ENCODE measurements at regions not wholly inside any gene's neighbourhood (a gene's known extent, or its start where the extent isn't known, plus 50 kb on each side); places are given as distances from the start of the nearest gene placed in this dataset.
"Not testable (repeated sequence)": the region's sequence is repeated elsewhere in the genome, so short reads cannot be mapped to it uniquely, and the experiment has no call there.

DNA sequence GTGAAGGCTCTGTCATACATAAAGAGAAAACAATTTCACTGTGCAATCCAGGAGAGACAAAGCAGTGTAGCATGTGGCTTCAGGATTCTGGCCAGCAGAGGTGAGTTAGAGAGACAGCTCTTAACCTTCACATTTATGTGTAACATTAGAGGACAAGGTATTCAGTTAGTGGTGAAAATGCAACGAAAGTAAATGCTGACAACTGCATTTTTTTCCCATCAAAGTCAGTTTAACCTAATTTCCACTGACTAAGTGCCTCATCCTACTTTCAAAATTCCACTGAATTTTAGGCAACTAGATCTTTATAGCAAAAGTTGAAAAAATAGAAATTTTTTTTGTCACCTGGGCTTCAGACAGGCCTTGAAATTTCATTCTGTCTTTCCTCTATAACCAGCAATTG lies 130.8 kb upstream of the LNX1 start:
- in situ Hi-C loops (cut with HindIII; ENCODE audit: low sequenced_read_pairs), result no loop called here

DNA sequence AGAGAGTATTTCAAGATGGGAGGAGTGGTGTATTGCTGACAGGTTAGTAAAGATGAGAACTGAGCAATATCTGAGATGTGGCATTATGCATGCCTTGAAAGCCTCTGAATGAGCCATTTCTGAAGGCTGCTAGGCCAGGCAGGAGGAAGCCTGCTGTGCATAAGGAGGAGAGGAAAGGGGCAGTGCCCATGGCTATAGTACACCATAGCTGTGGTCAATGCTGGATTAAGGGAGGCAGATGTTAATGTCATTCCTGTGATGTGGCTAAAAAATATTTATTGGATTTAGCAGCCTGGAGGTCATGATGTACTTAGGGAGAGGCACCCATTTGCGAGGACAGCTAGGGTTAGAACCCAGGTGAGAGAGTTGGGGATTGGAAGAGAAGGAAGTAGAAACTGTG lies 130.0 kb upstream of the LNX1 start:
- in situ Hi-C loops (cut with HindIII; ENCODE audit: low sequenced_read_pairs), result no loop called here

DNA sequence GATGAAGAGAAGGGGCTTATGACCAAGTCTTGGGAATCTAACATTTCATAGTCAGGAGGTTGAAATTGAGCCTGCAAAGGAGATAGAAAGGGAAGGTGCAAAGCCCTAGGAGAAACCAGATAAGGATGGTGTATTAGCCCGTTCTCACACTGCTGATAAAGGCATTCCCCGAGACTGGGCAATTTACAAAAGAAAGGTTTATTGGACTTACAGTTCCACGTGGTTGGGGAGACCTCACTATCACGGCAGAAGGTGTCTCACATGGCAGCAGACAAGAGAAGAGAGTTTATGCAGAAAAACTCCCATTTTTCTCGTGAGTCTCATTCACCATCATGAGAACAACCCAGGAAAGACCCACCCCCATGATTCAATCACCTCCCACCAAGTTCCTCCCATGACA lies 129.5 kb upstream of the LNX1 start:
- in situ Hi-C loops (cut with HindIII; ENCODE audit: low sequenced_read_pairs), result no loop called here

DNA sequence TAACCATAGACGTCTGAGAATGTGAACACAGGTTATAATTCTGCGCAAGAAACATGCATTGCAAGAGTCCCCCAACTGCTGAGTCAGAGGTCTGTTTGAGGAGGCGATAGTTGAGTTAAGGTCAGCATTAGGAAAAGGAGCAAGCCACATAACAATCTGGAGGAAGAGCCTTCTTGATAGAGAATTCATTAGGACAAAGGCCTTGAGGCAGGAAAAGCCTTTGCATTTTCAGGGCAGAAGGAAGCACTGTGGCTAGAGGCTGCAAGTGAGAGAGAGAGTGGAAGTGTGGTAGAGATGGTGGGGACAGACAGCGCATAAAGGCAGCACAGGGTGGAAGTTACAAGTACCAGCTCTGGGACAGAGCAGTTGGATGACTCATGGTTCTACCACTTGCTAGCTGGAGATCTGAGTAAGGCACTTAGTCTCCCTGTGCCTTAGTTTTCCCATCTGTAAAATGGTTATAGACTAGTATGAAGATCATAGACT lies 125.8 kb upstream of the LNX1 start:
- in situ Hi-C loops (cut with HindIII; ENCODE audit: low sequenced_read_pairs), result no loop called here

DNA sequence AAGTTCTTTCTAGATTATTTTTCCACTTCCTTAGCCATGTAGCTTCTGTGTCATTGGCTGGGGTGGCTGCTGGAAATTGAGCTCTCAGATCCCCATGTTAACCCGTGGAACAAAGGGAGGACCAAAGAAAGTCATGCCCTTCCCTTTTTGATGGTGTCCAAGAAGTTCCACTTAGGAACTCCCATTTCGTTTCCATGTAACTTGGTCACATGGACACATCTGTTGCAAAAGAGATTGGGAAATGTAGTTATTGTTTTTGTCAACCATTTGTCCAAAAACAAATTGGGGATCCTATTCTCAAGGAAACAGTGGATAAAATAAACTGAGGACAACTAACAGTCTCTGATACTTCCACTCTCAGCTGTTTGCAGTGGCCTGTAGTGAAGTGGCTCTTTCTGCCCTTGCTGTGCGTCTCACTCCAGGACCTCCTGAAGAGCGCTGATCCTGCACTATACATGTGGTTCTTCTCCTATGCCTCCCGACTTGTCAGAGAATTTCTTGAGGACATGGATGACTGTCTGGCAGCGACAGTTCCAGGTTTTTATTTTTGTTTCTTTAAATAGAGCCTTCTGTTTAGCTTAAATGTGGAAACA lies 125.3 kb upstream of the LNX1 start:
- in situ Hi-C loops (cut with HindIII; ENCODE audit: low sequenced_read_pairs), result no loop called here

DNA sequence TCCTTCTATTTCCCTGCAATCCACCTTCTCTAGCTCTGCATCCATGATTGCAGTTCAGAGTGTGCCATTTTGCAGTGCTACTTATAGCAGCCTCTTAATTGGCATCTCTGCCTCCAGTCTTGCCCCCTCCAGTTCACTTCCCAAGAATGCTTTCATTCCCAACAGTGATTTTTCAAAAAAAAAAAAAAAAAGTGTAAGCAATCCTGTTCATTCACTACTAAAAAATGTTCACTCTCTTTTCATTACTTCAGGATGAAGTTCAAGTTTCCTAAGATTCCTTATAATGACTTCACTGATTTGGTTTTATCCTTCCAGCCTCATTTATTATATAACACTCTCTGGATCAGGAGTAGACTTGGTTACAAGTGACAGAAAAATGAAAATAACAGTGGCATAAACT lies 124.7 kb upstream of the LNX1 start:
- in situ Hi-C loops (cut with HindIII; ENCODE audit: low sequenced_read_pairs), result no loop called here

DNA sequence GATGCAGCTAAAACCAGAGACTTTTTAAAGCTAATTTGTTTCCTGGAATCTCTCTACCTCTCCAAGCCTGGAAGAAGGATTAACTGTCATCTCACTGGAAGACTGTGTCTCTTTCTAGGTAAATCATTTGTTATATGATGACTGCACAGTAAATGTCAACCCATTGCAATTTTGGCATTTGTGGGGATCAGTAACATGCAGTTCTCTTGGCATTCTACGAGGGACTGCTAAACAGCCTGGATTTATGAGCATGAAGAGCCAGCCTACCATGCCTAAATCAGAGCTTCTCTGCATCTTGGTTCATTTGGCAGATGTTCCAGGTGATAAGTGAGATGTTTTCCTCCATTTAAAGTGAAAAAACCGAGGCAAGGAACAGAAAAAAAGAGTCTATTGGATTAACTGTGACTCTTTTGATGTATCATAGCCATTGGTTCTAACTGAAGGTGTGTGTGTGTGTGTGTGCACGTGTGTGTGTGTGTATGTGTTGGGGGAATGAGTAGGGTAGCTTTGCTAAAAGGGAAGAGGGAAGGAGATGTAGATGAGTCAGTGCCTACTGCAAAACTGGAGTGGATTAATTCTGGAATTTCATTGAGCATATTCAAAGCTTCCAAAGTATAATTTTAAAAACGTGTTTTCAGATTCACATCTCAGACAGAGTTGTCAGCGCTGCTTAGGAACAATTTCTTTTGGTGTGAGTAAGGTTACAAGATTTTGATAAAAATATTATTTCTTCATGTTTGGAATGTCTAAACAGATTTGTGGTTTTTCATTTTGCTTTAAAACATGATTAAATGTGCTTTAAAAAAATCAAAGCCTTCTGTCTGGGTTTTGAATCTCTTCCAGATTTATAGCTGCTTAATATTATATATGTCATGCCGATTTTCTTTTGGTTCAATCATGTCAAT lies 123.2 kb upstream of the LNX1 start:
- in situ Hi-C loops (cut with HindIII; ENCODE audit: low sequenced_read_pairs), result no loop called here

DNA sequence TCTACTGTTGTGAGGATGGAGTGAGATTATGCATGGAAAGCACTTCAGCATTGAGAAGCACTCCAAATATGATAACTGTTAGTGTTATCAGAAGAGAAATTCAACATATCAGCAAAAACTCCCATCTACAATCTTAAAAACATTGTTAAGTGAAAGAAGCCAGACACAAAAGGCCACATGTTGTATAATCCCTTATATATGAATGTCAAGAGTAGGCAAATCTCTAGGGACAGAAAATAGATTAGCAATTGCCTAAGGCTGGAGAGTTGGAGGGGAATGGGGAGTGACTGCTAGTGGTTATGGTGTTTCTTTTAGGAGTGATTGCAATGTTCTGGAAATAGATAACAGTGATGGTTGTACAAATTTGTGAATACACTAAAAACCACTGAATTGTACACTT lies 122.5 kb upstream of the LNX1 start:
- in situ Hi-C loops (cut with HindIII; ENCODE audit: low sequenced_read_pairs), result no loop called here

DNA sequence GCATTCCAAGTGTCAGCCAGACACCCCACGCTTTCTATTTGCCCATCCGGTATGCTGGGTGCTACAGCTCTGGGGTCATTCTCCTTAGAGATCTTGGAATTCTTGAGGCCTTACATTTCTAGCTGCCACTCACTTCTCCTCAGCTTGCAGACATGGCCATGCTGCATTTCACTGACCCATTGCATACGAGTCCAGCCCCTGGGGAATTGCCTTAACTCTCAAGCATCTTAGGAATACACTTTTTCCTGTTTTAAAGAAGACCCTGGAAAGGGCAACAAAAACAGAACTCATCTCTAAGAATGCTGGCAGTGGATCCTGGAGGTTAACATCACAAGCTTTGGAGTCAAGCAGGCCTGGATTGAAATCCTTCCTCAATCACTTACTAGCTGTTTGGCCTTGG lies 122.0 kb upstream of the LNX1 start:
- in situ Hi-C loops (cut with HindIII; ENCODE audit: low sequenced_read_pairs), result no loop called here

DNA sequence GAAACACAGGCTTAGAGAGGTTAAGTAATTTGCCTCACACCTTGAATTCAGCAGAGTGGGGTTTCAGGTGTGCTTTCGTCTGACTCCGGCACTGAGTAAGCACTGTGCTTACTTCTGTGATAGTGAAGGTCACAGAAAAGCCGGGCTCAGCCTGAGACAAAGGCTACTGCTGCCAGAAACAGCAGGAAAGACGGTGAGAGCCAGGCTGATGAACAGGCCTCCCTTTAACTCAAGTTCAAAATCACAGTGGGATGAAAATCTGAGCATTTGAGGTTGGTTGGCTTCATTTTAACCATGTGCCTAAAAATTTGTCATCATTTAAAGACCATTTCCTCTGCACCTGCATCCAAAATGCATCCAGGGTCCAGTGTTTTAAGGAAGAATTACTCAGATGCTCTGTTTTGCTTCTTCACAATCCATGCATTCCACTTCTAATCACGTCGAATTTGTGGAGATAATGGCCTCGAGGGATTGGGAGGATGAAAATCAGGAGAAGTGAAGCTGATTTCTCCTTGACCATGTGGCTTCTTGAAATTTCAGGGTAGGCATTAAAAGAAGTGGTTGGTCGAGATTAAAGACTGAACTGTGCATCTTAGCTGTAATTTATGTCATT lies 121.2 kb upstream of the LNX1 start:
- in situ Hi-C loops (cut with HindIII; ENCODE audit: low sequenced_read_pairs), result no loop called here

DNA sequence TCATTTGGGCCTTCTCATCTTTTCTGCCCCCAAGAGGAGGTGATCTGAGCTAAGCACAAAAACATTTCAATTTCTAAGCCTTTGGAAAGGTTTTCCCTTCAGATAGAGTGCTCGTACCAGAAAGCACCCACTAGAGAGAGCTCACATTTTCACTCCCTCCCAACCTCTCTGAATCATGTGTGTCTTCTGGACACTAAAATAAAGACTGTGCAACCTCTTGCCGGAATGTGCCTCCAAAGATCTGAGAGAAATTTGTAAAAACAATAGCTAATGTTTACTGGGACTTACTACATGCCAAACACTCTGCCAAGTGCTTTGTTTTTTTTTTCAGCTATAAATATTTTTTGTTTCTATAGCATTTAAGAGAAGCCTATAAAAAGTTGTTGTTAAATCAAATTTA lies 120.6 kb upstream of the LNX1 start:
- in situ Hi-C loops (cut with HindIII; ENCODE audit: low sequenced_read_pairs), result no loop called here

DNA sequence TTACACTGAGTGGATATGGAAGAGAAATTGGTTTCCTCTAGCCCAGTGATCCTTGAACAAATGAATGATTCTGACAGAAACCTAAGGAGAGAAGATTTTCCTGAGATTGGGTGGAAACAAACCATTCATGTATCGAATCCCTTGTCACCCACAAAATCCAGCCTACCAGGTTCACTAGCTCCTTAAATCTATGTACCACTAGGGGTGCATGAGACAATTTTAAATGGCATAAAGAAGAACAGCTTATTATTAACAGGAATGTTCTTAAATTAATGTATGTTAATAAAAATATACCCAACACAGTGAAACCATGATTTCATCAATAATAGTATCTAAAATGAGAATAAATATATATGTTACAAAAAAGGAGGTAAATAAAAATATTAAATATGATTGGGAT lies 118.4 kb upstream of the LNX1 start:
- in situ Hi-C loops (cut with HindIII; ENCODE audit: low sequenced_read_pairs), result no loop called here

DNA sequence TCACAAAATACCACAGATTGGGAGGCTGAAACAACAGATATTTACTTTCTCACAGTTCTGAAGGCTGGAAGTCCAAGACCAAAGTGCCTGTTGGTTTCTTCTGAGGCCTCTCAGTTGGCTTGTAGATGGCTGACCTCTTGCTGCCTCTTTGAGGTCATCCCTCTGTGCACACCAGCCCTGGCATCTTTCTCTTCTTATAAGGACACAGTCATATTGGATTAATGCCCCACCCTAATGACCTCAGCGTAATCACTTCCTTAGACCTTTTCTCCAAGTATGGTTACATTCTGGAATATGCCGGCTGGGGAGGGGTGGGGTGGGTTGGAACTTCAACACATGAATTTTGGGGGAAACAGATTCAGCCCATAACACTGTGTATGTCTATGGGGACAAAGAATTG lies 116.2 kb upstream of the LNX1 start:
- in situ Hi-C loops (cut with HindIII; ENCODE audit: low sequenced_read_pairs), result no loop called here

DNA sequence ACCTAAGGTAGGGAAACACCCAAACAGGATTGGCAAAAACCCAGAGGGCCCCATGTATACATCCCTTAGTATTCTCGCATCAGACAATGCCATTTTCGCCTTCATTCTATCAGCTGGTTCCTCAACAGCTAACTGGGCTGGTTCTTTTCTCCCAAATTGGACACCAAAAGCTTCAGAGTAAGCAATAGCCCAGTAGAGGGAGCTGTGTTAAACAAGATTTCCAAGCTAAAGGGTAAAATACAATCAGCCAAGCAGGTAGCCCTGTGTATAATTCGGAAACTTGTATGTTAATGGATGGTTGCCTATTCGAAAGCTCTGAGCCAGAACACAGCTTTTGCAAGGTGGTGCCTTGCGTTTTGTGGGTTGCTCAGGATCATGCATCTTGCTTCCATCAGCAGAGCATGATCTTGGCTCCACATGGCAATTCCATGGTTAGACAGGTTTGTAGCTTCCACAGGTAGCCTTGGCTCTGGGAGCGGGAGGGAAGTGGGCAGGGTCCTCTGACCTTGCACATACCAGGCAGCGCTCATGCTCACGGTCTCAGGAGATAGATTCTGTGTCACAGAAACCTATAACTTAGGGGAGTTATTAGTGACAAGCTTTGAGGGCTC lies 115.2 kb upstream of the LNX1 start:
- in situ Hi-C loops (cut with HindIII; ENCODE audit: low sequenced_read_pairs), result no loop called here

DNA sequence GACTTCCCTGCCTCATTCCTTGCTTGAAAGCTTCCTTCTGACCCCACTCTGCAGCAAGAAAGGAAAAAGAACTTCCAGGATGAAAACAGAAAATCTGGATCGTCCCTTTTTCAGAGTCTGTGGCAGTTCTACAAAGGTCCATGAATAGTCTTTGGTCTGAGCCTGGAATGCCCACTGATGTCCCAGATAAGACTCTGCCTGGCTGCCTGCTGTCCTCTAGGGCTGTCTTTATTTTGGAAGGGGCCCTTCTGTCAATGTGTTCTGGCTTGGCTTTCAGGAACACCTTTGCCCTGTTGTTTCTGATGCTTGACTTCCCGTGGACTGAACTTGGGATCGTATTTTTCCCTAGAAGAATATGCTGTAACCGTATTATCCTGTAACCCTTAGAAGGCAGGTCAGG lies 114.7 kb upstream of the LNX1 start:
- in situ Hi-C loops (cut with HindIII; ENCODE audit: low sequenced_read_pairs), result no loop called here

DNA sequence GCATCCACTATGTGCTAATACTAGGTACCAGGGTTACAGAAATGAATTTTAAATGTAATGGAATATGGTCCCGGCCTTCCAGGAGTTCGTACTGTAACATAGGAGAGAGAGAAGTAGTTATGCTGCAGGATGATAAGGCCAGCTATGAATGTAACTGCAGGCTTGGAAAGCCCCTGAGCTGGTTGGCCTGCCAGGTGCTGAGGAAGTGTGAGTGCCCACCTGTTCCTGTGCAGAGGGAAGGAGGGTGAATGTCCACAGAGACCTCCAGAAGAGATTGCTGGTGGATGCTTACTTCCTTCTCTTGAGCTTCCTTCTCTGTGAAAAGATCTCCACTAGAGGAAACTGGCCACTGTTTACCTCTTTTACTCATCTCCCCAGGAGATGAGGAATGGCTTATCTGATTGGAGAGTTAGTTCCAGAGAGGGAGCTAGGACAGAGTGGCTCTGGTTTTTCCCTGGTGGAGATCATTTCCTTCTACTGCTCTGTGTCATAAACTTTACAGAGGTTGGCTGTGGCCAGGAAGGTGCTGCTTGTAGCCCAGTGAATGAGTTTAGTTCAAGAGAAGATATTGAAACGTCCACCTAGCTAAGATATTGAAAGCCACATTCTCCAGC lies 114.0 kb upstream of the LNX1 start:
- in situ Hi-C loops (cut with HindIII; ENCODE audit: low sequenced_read_pairs), result no loop called here

DNA sequence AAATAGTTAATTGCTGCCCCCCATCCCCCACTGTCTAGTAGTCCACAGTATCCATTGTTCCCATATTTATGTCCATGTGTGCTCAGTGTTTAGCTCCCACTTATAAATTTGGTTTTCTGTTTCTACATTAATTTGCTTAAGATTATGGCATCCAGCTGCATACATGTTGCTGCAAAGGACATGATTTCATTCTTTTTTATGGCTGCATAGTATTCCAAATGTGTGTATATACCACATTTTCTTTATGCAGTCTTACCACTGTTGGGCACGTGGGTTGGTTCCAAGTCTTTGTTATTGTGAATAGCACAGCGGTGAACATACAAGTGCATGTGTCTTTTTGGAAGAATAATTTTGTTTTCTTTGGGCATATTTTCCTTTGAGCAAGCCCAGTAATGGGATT lies 113.0 kb upstream of the LNX1 start:
- in situ Hi-C loops (cut with HindIII; ENCODE audit: low sequenced_read_pairs), result no loop called here

DNA sequence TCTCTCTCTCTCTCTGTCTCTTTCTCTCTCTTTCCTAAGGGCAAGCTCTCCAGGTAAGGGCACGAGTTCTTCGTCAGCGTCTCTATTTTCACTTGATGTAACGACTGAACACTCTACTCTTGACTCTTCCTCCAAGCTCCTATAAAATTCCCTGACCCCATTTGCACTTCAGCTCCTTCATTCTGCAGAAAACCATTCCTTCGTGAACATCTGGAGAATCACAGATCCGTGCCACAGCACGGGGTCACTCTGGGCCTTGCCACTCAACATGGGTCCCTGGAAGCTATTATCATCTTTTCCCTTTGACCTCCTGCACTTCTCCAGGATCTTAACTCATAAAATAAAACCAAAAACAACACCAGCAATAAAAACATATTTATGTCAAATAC lies 112.0 kb upstream of the LNX1 start:
- in situ Hi-C loops (cut with HindIII; ENCODE audit: low sequenced_read_pairs), result no loop called here

DNA sequence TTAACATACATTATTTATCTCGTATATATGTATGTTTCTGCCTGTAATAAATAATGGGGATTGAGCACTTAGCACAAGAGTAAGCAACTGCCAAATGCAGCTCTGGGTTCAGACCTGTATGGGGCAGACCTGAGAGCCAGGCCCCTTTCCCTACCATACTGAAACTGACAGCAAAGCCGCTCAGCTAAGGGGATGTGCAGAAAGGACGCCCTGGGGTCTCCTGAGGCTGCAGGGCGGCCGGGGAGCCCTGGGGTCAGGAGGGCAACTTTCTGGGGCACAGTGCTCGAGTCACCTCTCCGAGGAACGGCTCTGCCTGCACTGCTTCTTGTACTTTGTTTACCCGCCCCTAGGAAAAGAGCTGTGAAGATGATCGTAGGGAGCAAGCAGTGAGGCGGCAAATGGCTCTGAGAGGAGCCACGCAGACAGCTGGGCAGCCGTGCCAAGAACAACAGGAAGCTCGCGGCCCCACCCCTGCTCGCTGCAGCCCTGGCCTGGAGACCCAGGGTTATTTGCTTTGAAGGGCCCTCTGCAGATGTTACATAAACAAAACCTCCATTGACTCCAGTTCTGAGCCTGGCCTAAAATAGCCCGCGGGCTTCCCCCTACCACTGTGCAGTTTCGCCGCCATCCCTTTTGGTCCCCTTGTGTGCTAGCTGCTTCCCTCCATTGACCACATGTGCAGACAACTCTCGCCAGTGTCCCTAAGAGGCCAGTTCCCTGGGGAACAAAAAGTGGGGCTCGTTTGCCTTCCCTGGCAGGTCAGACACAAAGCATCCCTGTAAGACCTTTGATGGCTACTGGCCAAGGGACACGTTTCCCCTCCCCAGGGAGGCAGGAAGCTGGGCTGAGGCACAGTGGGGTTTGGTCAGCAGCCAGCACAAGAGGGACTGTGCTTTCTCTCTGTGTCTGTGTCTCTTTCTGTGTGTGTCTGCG lies 111.3 kb upstream of the LNX1 start:
- in situ Hi-C loops (cut with HindIII; ENCODE audit: low sequenced_read_pairs), result no loop called here

DNA sequence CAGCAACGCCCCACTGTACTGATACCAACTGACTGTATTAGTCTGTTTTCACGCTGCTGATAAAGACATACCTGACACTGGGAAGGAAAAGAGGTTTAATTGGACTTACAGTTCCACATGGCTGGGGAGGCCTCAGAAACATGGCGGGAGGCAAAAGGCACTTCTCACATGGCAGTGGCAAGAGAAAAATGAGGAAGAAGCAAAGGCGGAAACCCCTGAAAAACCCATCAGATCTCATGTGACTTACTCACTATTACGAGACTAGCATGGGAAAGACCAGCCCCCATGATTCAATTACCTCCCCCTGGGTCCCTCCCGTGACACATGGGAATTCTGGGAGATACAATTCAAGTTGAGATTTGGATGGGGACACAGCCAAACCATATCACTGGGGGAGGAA lies 110.0 kb upstream of the LNX1 start:
- in situ Hi-C loops (cut with HindIII; ENCODE audit: low sequenced_read_pairs), result not testable (repeated sequence)

Data from DLD1 (cell line).